AG09309 (cell line): ENCODE measurements at regions not wholly inside any gene's neighbourhood (a gene's known extent, or its start where the extent isn't known, plus 50 kb on each side); places are given as distances from the start of the nearest gene placed in this dataset.

ENCODE experiments used
- DNase-seq: peaks from one replicate; pipeline ENCODE4 v3.0.0-alpha.2; 2010; ENCODE audit warnings: low read depth
- H3K4me3 ChIP-seq: 2 replicates; pipeline ENCODE4 v1.5.1; 2011; ENCODE audit warnings: mild to moderate bottlenecking, low read depth, low read length, moderate library complexity; ENCODE audit not compliant: control insufficient read depth
- TF ChIP-seq, protein P1 (sequence below): IDR thresholded peaks from 2 replicates; pipeline ENCODE4 v1.5.1; 2011; ENCODE audit warnings: mild to moderate bottlenecking, low read depth, low read length, inconsistent platforms; ENCODE audit not compliant: insufficient read depth, control insufficient read depth; ENCODE audit errors: missing control alignments

DNA sequence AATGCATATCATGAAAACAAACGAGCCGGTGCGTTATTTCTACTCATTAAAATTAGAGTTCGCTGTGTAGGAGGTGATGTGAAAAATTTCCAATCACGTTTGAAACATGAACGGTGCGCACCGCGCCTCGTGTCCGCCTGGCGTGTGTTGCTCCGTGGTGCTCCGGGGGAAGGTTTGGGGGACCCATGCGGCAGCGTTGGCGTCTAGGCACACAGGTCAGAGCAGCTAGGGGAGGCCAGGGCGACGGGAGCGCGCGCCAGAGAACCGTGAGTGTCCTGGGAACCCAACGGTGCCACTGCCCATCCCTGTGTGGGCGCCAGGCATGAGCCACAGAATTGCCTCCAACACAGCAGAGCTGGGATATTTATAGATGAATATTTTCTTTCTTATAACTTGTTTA lies 70.6 kb upstream of the ADARB2 start:
- TF ChIP-seq, protein P1, sequence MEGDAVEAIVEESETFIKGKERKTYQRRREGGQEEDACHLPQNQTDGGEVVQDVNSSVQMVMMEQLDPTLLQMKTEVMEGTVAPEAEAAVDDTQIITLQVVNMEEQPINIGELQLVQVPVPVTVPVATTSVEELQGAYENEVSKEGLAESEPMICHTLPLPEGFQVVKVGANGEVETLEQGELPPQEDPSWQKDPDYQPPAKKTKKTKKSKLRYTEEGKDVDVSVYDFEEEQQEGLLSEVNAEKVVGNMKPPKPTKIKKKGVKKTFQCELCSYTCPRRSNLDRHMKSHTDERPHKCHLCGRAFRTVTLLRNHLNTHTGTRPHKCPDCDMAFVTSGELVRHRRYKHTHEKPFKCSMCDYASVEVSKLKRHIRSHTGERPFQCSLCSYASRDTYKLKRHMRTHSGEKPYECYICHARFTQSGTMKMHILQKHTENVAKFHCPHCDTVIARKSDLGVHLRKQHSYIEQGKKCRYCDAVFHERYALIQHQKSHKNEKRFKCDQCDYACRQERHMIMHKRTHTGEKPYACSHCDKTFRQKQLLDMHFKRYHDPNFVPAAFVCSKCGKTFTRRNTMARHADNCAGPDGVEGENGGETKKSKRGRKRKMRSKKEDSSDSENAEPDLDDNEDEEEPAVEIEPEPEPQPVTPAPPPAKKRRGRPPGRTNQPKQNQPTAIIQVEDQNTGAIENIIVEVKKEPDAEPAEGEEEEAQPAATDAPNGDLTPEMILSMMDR: no peak
- no peak for DNase-seq
- no peak overlapping the region for H3K4me3 ChIP-seq

DNA sequence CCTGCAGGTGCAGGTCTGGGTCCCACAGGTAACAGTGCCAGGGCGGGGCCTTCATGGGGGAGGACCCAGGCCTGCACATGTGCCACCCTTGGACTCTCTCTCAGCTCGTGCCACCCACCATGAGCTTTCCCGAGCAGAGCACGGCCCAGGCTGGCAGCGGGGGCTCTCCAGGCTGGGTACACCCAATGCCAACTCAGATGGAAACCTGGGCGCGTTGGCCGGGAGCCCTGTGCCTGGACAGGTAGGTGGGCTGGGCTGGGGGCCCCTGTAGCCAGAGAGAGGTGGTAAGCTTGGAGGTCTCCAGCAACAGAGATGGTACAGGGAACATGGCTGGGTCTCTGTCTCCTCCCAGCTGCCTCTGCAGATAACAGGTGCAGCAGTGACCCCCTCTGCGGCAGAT lies 69.9 kb upstream of the ADARB2 start:
- no peak for DNase-seq
- H3K4me3 ChIP-seq: no peak overlapping the region
- TF ChIP-seq, protein P1: no peak

DNA sequence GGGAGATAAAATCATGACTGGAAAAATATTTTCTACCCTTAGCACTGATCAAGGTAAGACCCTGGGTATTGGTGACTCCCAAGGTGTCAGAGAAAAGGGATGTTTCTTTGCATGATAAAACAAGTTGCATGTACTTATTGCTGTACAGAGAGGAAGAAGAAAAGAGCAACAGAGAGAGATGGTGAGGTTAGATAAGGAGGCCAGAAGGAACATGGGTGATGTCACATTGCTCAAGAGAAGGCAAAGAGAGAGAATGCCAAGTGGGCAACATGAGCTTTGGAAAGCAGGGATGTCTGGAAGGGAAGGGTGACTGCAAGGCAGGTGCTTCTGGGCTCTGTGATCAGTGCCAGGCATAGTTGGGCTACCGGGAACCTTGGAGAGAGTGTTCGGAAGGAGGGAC lies 65.1 kb upstream of the ADARB2 start:
- no peak overlapping the region for H3K4me3 ChIP-seq
- DNase-seq: no peak
- TF ChIP-seq, protein P1: no peak

DNA sequence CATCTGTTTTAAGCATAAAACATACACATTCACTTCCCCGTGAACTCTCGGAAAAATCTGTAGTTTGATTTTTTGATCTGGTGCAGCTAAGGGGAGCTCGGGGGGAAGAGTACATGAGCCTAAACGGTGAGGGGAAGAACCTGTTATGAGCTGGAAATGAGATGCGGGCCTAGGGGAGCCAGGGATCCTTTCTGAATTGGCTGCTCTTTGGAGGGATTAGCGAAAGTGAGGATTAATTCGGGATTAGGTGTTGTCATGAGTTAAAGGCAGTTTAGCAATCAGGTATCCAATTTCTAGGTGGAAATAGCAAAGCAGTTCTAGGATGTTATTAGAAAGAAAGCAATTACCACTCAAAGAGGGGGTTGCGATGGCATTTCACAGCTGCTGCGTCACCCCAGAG lies 51.1 kb upstream of the ADARB2 start:
- H3K4me3 ChIP-seq: no peak overlapping the region
- TF ChIP-seq, protein P1: no peak
- DNase-seq: no peak
